GM12878 (cell line): ENCODE measurements at regions not wholly inside any gene's neighbourhood (a gene's known extent, or its start where the extent isn't known, plus 50 kb on each side); places are given as distances from the start of the nearest gene placed in this dataset.

Source experiments
- BHLHE40 ChIP-seq, 2 experiments: fragments of 450-650 bp in 1 of 2; IDR thresholded peaks; 2 replicates each; pipeline ENCODE4 v1.6.1; 2011 to 2017; ENCODE audit warnings: low read depth in 2 of 2, borderline replicate concordance in 1 of 2, improper control_type of control experiment in 1 of 2, low read length in 1 of 2, mild to moderate bottlenecking in 1 of 2
- BMI1 ChIP-seq: fragments of 450-650 bp; IDR thresholded peaks from 2 replicates; pipeline ENCODE4 v1.6.1; 2016; ENCODE audit warnings: mild to moderate bottlenecking, moderate library complexity, borderline replicate concordance
- BRCA1 ChIP-seq: IDR thresholded peaks from 2 replicates; pipeline ENCODE4 v1.6.1; 2011; ENCODE audit warnings: low read depth, low read length, improper control_type of control experiment
- CBX5 ChIP-seq: sonication (generic); IDR thresholded peaks from 2 replicates; pipeline ENCODE4 v1.6.1; 2016; ENCODE audit warnings: low read depth, moderate library complexity, mild to moderate bottlenecking, inconsistent platforms
- CREM ChIP-seq: IDR thresholded peaks from 2 replicates; pipeline ENCODE4 v1.6.1; 2014; ENCODE audit warnings: antibody characterized with exemption, low read depth
- EED ChIP-seq: sonication (generic); IDR thresholded peaks from 2 replicates; pipeline ENCODE4 v1.6.1; 2016; ENCODE audit warnings: antibody characterized with exemption, low read depth
- JUNB ChIP-seq: IDR thresholded peaks from 2 replicates; pipeline ENCODE4 v1.6.1; 2016; ENCODE audit warnings: antibody characterized with exemption, mild to moderate bottlenecking
- MTA2 ChIP-seq: fragments of 450-650 bp; IDR thresholded peaks from 2 replicates; pipeline ENCODE4 v1.6.1; 2016; ENCODE audit warnings: low read depth, mild to moderate bottlenecking, moderate library complexity
- ZZZ3 ChIP-seq: IDR thresholded peaks from 2 replicates; pipeline ENCODE4 v1.6.1; 2011; ENCODE audit warnings: low read depth; ENCODE audit not compliant: control insufficient read depth, insufficient read length
- TF ChIP-seq, protein P1 (sequence below): IDR thresholded peaks from 2 replicates; pipeline ENCODE4 v1.6.1; 2012; ENCODE audit warnings: mild to moderate bottlenecking, low read depth, low read length
- TF ChIP-seq, protein P2 (sequence below): fragments of 450-650 bp; IDR thresholded peaks from 2 replicates; pipeline ENCODE4 v1.6.1; 2017; ENCODE audit warnings: antibody characterized with exemption, mild to moderate bottlenecking, moderate library complexity

DNA sequence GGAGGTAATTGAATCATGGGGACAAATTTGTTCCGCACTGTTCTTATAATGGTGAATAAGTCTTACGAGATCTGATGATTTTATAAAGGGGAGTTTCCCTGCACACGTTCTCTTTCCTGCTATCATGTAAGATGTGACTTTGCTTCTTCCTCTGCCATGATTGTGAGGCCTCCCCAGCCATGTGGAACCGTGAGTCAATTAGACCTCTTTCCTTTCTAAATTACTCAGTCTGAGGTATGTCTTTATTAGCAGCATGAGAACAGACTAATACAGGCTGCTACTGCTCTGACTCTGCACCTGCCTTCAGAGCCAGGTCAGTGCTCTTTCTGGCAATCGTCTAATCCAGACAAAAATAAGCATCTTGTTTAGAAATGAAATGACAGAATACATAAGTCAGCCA, 479.2 kb upstream of the TUSC1 start (continued):
- TF ChIP-seq, protein P1, sequence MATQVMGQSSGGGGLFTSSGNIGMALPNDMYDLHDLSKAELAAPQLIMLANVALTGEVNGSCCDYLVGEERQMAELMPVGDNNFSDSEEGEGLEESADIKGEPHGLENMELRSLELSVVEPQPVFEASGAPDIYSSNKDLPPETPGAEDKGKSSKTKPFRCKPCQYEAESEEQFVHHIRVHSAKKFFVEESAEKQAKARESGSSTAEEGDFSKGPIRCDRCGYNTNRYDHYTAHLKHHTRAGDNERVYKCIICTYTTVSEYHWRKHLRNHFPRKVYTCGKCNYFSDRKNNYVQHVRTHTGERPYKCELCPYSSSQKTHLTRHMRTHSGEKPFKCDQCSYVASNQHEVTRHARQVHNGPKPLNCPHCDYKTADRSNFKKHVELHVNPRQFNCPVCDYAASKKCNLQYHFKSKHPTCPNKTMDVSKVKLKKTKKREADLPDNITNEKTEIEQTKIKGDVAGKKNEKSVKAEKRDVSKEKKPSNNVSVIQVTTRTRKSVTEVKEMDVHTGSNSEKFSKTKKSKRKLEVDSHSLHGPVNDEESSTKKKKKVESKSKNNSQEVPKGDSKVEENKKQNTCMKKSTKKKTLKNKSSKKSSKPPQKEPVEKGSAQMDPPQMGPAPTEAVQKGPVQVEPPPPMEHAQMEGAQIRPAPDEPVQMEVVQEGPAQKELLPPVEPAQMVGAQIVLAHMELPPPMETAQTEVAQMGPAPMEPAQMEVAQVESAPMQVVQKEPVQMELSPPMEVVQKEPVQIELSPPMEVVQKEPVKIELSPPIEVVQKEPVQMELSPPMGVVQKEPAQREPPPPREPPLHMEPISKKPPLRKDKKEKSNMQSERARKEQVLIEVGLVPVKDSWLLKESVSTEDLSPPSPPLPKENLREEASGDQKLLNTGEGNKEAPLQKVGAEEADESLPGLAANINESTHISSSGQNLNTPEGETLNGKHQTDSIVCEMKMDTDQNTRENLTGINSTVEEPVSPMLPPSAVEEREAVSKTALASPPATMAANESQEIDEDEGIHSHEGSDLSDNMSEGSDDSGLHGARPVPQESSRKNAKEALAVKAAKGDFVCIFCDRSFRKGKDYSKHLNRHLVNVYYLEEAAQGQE = no peak
- TF ChIP-seq EED = no peak
- TF ChIP-seq CREM = peak; percentile 62; the same call in 1 of the 2 replicates
- TF ChIP-seq MTA2 = peak; percentile 65
- TF ChIP-seq BHLHE40 (IDR thresholded peaks at IDR 0.05; ENCODE audit: borderline replicate concordance in 1 of 2, low read depth in 2 of 2, low read length in 1 of 2) = peak; percentile 48 to 50; a peak in 2 of 4 replicates
- TF ChIP-seq ZZZ3 = no peak
- peak; percentile 73 for TF ChIP-seq JUNB
- TF ChIP-seq, protein P2, sequence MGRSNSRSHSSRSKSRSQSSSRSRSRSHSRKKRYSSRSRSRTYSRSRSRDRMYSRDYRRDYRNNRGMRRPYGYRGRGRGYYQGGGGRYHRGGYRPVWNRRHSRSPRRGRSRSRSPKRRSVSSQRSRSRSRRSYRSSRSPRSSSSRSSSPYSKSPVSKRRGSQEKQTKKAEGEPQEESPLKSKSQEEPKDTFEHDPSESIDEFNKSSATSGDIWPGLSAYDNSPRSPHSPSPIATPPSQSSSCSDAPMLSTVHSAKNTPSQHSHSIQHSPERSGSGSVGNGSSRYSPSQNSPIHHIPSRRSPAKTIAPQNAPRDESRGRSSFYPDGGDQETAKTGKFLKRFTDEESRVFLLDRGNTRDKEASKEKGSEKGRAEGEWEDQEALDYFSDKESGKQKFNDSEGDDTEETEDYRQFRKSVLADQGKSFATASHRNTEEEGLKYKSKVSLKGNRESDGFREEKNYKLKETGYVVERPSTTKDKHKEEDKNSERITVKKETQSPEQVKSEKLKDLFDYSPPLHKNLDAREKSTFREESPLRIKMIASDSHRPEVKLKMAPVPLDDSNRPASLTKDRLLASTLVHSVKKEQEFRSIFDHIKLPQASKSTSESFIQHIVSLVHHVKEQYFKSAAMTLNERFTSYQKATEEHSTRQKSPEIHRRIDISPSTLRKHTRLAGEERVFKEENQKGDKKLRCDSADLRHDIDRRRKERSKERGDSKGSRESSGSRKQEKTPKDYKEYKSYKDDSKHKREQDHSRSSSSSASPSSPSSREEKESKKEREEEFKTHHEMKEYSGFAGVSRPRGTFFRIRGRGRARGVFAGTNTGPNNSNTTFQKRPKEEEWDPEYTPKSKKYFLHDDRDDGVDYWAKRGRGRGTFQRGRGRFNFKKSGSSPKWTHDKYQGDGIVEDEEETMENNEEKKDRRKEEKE = no peak
- TF ChIP-seq BMI1 = no peak
- no peak for TF ChIP-seq BRCA1
- TF ChIP-seq CBX5 = no peak
